ENCODE measurements at regions not wholly inside any gene's neighbourhood (a gene's known extent, or its start where the extent isn't known, plus 50 kb on each side); places are given as distances from the start of the nearest gene placed in this dataset.
"Not testable (repeated sequence)": the region's sequence is repeated elsewhere in the genome, so short reads cannot be mapped to it uniquely, and the experiment has no call there.

DNA sequence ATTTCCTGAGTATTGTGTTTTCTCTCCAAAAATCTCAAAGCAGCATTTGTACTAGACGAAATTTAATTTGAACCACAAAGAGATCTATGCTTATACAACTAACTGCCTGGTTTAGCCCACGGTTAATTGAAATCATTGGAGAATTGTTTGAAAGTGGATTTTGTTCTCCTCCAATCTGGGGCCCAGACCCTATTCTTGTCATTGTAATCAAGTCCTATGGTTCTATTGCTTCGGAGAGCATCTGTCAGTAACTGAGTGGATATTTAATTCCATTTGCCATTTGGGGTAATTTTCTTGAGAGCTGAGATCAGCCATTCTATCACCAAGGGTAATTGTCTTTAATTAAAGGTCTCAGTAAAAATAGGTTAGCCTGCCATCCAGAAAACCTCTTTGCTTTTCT, 117.0 kb upstream of the KCNG1 start:
- H3K27ac ChIP-seq = no peak overlapping the region

DNA sequence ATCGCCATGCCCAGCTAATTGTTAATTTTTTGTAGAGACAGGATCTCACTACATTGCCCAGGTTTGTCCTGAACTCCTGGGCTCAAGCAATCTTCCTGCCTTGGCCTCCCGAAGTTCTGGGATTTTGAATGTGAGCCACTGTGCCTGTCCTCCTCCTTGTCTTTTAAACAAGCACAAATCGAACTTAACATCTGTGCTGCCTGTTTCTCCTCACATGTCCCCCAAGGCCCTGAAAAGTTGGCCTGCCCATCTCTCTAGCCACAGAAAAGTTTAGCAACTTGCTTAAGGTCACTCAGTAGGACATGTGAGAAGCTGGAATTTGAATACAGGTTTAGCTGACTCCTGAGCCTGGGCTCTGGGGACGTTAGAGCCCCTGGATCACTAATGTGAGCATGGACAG, 115.7 kb upstream of the KCNG1 start:
- DNase-seq (ENCODE audit: low read depth, low spot score) = no peak
- H3K27ac ChIP-seq = no peak overlapping the region

More for the DNA sequence above, 117.0 kb upstream of the KCNG1 start:
- no peak for DNase-seq (ENCODE audit: low read depth, low spot score)

DNA sequence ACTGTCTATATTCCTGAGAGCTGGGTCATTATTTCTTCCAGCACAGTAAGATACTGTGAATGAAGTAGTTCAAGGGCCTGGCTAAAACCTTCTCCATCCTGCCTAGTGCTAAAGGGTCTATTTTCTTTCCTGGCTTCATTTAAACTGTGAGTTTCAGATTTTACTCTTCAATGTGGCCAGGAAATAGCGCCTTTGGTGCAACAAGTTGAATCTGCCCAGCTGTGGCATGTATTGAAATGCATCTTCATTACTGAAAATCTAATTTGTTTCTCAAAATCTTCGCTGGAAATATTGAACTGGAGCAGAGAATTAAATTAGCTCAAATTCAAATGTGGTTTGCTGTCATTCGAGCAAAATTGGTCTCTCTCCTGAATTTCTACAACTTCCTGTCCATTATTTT, 114.6 kb upstream of the KCNG1 start:
- no peak overlapping the region for H3K27ac ChIP-seq
- DNase-seq (ENCODE audit: low read depth, low spot score) = no peak

DNA sequence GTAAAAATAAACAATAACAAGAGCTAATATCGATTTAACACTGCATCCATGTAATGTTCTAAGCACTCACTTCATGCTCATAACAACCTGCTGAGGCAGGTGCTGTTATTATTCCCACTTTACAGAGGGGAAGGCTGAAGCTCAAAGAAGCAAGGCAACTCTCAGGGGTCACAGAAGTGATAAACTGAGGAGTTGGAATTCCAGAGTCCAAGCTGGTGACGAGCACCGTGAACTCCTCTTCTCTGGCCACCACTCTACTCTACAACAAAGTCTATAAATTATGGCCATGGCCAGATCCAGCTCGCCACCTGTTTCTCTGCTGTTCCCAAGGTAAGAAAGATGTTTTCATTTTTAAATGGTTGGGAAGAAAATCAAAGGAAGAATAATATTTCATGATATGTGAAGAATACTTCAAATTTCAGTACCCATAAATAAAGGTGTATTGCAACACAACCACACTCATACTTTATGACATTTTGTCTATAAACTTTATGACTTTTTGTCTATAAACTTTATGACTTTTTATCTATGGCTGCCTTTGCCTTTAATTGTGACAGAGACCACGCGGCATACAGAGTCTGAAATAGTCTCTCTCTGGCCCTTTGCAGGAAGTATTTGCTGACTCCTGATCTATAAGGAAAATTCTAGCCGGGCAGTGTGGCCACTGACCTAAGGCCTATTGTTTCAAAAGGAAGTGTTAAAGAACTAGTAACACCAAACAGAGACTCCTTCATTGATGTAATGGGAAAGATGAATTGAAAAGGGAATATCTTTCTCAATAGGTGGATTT, 113.2 kb upstream of the KCNG1 start:
- no peak for DNase-seq (ENCODE audit: low read depth, low spot score)
- no peak overlapping the region for H3K27ac ChIP-seq

DNA sequence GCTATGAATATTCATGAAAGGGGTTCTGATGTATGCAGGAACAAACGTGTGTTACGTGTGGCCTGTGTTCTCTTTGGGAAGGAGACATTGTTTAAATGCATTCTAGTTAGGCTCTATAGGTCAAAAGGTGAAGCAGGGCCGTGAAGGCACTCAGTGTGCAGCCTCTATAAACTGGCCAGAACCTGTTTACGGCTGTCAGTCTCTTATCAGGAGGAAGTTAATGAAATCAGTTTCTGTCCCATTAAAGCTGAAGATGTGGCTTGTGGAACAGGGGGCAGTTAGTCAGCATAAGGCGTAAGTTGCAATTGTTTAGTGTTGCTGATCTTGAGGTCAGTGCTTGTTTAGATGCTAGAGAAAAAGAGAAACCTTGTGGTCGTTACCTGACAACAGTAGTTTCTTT, 111.5 kb upstream of the KCNG1 start:
- no peak overlapping the region for H3K27ac ChIP-seq
- DNase-seq (ENCODE audit: low read depth, low spot score) = no peak

DNA sequence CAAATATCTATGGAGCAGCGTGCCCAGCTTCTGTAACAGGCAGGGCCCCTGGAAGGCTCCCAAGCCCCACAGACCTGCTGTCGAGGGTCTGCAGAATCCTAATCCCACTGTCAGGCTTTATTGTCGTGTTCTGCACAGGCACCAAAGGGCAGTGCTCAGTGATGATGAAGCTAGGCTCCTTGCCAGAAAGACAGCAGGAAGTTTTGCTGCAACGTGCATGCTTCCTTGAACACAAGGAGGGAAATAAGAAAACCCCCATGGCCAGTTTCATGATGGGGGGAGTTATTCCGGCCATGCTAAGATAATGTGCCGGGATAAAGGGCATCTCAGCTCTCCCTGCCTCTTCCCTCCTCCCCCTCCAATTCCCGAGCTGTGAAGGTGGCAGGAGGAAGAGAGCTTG, 109.4 kb upstream of the KCNG1 start:
- no peak overlapping the region for H3K27ac ChIP-seq
- no peak for DNase-seq (ENCODE audit: low read depth, low spot score)

DNA sequence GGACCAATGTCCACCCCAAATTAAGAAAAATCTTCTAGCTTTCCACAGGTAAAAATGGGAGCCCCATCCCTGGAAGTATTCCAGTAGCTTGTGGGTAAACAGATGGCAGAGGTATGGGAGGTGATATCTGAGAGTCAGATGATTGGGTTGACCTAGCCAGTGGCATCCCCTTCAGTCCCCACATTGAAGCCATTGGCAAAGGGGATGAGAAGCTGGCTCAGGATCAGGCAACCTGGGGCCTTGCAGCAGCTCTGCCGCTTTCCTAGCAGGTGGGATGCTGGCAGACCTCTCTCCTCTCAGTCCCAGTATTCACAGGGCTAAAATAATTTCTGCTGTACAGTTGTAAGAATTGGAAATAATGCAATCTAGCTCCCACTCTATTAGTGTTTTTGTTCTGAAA, 108.9 kb upstream of the KCNG1 start:
- no peak for DNase-seq (ENCODE audit: low read depth, low spot score)
- no peak overlapping the region for H3K27ac ChIP-seq

DNA sequence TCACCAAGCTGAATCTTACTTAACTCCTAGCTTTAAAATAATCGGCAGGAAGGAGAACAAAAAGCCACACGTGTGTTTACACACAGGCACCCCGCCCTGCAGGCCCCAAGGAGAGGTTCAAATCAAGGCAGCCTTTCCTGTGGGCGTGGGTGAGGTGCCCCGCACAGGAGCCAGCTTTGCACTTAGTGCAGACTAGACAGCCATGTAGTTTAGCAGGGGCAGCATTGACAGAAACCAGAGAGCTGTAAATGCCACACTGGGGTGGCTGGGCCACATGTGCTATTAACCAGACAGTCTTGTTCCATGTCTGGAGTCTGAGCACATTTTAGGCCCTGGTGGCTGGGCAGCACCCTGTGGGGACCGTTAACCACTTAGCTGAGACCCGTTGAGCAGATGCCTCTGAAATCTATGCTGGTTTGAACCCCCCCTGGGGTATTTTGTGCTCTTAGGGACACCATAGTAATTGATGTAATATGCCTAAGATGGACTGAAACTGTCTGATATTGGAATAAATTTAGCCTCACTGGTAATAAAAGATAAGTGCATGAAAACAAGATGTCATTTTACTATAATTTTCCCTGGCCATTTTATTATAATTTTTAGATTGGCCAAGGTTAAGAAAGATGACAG, 106.4 kb upstream of the KCNG1 start:
- peak overlapping the region; percentile 41 for H3K27ac ChIP-seq
- no peak for DNase-seq (ENCODE audit: low read depth, low spot score)

DNA sequence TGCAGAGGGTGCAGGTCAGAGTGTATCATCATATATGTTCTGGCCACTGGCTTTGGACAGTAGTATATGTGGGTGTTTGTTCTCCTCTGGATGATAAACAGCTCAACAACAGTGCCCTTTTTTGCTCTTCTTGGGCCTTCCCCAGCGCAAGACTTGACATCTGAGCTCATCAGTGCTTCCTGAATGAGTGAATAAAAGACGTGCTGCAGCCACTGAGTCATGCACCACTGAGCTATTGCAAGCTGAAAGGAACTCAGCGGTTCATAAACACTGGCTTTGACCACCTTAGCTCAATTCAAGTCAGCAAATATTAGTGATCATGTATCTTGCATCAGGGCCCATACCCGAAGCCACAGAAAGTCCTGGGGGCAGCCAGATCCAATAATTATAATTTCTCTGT, 105.3 kb upstream of the KCNG1 start:
- peak overlapping the region; percentile 41 for H3K27ac ChIP-seq
- peak; percentile 66 for DNase-seq (ENCODE audit: low read depth, low spot score)

DNA sequence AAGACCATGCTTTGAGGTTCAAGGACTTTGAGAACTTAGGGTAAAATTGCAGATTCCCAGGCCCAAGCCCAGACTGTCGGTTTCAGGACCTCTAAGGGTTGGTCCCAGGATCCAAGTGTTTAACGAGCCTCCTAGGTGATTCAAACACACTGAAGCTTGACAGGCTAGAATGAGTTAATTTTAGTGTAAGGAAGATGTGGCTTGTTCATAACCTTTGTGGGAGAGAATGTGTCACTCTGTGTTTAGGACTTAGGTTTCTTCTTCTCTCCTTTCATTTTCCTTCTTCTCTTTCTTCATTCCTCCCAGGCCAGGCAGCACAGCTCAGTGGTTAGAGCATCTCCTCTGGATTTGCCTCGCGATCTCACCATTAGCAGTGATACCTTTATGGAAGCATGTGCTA, 104.8 kb upstream of the KCNG1 start:
- no peak for DNase-seq (ENCODE audit: low read depth, low spot score)
- peak overlapping the region; percentile 41 for H3K27ac ChIP-seq

DNA sequence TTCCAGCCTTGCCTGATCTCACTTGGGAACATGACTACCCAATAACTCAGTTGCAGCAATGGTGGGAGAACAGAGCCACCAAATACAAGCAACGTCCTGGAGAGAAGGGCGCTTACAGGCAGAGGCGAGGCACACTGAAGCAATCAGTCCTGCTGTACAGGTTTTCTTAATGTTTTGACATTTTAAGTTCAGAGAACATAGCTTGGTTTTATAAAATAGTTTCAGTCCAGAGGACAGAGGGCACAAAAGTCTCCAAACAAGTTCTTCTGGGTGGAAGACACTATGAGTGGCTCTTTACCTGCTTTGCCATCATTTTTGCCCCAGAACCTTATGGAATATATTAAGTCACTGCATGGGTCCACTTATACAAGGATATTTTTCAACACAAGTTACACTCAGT, 103.4 kb upstream of the KCNG1 start:
- DNase-seq (ENCODE audit: low read depth, low spot score) = no peak
- H3K27ac ChIP-seq = peak overlapping the region; percentile 36

DNA sequence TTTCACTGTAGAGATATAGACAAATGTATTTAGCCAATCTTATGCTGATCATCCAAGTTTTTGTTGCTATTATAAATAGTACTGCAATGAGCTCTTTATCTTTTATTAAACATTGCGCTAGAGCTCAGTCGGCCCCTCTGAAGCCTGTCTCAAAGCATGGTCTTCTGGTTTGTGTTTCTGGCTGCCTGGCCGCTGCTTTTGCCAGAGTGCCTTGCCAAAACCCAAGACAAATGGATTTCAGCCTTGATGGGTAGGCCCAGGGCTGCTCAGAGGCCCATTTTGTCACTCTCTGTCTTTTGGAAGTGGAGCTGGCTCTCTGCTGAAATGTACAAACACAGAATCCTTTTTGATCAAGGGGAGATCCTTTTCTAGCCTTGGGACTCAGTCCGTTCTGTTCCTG, 102.9 kb upstream of the KCNG1 start:
- H3K27ac ChIP-seq = peak overlapping the region; percentile 36
- DNase-seq (ENCODE audit: low read depth, low spot score) = no peak

DNA sequence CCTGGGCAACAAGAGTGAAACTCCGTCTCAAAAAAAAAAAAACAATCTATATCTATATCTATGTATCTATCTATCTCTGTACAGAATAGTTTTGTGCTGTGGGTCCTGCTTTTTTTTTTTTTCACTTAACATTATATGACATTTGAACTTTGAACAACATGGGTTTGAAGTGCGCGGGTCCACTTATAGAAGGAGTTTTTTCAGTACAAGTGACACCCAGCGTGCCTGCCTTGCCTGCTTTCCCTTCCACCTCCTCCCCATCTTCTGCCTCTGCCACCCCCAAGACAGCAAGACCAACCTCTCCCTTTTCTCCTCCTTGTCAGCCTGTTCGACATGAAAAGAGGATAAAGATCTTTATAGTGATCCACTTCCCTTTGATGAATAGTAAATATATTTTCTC, 102.2 kb upstream of the KCNG1 start:
- no peak for DNase-seq (ENCODE audit: low read depth, low spot score)
- peak overlapping the region; percentile 36 for H3K27ac ChIP-seq

DNA sequence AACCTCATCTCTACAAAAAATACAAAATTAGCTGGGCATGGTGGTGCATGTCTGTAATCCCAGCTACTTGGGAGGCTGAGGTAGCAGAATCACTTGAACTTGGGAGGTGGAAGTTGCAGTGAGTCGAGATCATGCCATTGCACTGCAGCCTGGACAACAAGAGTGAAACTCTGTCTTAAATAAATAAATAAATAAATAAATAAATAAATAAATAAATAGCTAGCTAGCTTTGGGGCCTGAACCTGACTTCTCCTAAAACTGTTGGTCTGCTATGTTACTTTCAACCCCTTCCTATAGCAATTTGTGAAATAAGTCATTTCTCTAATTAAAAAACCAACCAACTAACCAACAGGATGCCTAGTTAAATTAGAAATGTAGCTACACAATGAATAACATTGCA, 101.0 kb upstream of the KCNG1 start:
- H3K27ac ChIP-seq = peak overlapping the region; percentile 86
- DNase-seq (ENCODE audit: low read depth, low spot score) = not testable (repeated sequence)

DNA sequence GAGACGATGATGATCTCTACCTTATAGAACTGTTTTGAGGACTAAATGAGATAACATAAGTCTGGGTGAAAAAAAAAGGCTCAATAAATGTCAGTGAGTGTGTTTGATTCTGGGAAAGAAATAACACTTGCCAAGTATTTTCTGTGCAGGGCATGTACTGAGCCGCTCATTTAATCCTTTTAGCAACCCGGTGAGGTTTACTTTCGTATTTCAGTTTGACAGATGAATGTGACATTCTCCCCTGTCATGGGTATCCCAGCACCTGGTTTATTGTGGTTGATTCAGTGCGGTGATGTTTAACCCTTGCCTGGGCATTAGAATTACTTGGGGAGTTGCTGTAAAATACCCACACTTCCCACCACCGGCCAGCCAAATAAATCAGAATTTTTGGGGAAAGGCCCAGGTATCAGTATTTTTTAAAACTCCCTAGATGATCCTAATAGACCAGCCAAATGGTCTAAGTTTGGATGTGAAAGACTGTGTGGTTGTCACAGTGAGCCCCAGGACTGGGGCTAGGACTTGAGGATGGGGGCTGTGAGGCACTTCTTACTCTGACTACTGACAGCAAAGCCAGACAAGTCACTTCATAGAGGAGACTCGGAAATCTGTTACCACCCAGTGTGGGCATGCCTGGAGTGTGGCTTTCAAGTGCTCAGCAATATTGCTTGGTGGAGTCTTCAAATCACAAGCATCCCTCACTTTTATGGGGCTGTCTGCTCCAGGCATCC, 100.2 kb upstream of the KCNG1 start:
- H3K27ac ChIP-seq = peak overlapping the region; percentile 86
- DNase-seq (ENCODE audit: low read depth, low spot score) = no peak

DNA sequence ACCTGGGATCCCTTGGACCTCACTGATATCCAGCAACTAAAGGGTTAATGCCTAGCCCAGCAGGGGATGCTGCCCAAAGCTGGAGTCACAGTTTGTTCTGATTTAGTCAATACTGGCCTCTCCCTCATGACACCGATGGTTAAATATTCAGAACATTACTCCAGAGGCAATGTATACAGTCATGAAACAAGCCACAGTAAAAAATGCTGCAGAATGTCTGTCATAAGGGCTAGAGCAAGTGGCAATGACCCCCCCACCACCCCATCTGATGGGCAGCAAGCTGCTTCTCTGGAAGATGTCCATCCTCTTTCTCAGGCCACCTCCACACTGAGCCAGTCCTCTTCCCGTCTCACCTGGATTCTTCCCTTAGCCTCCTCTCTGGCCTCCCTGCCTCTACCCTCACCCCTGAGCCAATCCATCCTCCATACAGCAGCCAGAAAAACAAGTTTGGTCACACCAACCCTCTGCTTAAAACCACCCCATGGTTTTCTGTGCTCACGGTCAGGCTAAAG, 99.0 kb upstream of the KCNG1 start:
- peak overlapping the region; percentile 86 for H3K27ac ChIP-seq
- no peak for DNase-seq (ENCODE audit: low read depth, low spot score)

DNA sequence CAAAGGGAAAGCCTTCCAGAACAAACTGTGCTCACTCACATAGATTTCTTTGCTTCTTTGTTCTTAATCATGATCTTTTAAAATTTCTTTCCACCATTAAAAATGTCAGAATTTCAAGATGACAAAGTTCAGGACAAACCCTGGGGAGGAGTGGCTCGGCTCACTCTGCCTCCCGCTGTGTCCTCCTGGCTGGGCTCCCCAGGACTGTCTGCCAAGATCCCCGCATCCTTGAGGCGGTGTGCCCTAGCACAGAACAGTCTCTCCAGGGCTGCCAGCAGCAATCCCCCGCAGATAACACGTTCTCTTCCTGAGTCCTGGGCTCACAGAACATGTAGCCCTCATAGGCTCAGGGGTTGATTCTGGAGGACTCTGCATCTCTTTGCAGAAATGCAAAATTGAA, 98.4 kb upstream of the KCNG1 start:
- DNase-seq (ENCODE audit: low read depth, low spot score) = no peak
- peak overlapping the region; percentile 86 for H3K27ac ChIP-seq

DNA sequence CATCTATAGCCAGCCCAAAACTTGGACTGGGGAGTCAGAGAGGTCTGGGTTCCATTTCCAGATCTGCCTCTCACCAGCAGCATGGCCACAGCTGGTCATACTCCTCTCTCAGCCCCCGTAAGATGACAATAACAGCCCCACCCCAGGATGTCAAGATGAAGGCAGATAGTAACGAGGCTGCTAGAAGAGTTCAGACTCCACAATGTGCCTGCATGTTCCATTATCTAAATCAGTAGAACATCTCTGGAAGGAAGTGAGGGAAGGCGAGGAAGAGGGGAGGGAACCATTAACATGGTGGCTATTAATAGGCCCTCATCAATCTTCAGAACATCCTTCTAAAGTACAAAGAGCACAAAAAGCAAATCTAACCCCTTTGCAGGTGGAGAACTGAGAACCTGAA, 98.0 kb upstream of the KCNG1 start:
- peak overlapping the region; percentile 86 for H3K27ac ChIP-seq
- DNase-seq (ENCODE audit: low read depth, low spot score) = no peak

DNA sequence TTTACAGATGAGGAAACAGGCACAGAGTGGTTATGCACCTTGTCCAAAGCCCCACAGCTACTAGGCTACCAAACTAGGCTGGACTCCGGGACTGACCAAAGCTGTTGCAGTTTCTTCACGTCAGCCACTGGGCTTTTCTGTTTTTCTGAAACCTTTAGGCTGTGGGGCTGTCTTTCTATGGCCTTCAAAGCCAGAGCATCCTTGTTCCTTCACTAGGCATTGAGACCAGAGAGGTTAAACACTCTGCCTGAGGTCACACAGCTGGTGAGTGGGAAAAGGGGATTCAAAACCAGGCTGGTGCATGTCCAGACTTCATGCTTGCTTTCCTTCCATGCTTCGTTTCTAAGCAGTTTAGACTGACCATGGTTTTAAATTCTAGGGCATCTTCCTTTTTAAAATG, 97.5 kb upstream of the KCNG1 start:
- no peak overlapping the region for H3K27ac ChIP-seq
- no peak for DNase-seq (ENCODE audit: low read depth, low spot score)

DNA sequence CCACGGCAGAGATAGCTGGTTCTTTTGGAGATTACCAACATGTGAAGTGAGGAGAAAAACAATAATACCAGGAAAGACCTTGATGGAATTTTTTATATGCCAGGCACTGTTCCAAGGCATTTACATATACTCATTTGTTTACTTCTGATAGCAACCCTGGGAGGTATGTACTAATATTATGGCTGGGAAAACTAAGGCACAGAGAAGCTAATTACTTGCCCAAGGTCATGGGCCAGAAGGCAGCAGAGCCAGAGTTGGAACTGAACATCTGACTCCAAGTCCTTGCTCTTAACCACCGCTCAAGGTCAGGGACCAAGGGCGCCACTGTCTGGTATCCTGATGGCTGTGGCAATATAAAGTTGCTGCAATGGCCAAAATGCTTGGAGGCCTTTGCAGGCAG, 97.0 kb upstream of the KCNG1 start:
- H3K27ac ChIP-seq = no peak overlapping the region
- no peak for DNase-seq (ENCODE audit: low read depth, low spot score)

DNA sequence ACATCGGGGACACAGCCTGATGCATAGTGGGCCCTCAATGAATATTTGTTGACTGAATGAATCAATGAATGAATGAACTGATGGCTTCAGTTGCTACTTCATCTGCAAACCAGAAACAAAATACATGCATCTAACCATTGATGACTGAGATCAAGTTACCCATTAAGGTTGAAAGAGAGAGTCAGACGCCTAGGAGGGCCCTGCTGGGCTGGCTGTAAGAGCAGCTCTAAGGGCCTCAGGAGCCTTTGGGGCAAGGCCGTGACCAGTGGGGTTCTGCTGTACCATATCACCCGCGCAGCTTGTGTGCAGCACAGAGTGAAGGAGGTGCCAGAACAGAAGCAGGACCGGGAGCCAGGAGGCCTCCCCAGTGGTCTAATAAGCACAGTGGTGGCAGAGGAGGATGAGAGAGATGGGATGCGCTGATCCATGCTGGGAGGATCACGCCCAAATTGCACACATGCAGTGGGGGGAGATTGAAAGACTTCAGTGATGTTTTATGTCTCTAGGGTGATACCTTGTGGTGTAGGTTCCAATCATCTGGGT, 96.1 kb upstream of the KCNG1 start:
- H3K27ac ChIP-seq = no peak overlapping the region
- no peak for DNase-seq (ENCODE audit: low read depth, low spot score)
